Sigmoid colon (tissue), 6 donors: ENCODE measurements at regions not wholly inside any gene's neighbourhood (a gene's known extent, or its start where the extent isn't known, plus 50 kb on each side); places are given as distances from the start of the nearest gene placed in this dataset.

Experiments used
- DNase-seq: peaks from one replicate; pipeline ENCODE4 v3.0.0-alpha.2; 2019
- H3K27ac ChIP-seq, 4 donors: fragments of 200-600 bp; sonication (generic); one replicate each; pipeline ENCODE4 v1.5.1; 2016 to 2019; ENCODE audit warnings: mild to moderate bottlenecking in 1 of 4
- H3K27me3 ChIP-seq, 3 donors: fragments of 200-600 bp; sonication (generic); one replicate each; pipeline ENCODE4 v1.5.1; 2019; ENCODE audit warnings: mild to moderate bottlenecking in 1 of 3
- H3K36me3 ChIP-seq, 4 donors: fragments of 200-600 bp; sonication (generic); one replicate each; pipeline ENCODE4 v1.5.1; 2016 to 2019
- H3K4me1 ChIP-seq, 4 donors: fragments of 200-600 bp; sonication (generic); one replicate each; pipeline ENCODE4 v1.5.1; 2017 to 2019
- H3K4me3 ChIP-seq, 4 donors: fragments of 200-600 bp; sonication (generic); one replicate each; pipeline ENCODE4 v1.5.1; 2017 to 2019; ENCODE audit warnings: mild to moderate bottlenecking in 2 of 4, moderate library complexity in 1 of 4
- H3K9me3 ChIP-seq, 4 donors: fragments of 200-600 bp in 3 of 4; sonication (generic) in 3 of 4; one replicate each; pipeline versions ENCODE4 v1.5.1 to v1.6.1; 2013 to 2019
- EP300 ChIP-seq, 4 donors: sonication (generic); formaldehyde crosslinking; IDR thresholded peaks; one replicate each; pipeline ENCODE4 v1.6.1; 2017; ENCODE audit warnings: antibody characterized with exemption in 4 of 4
- POLR2A ChIP-seq, 2 donors: fragments of 450-650 bp; IDR thresholded peaks; one replicate each; pipeline ENCODE4 v1.6.1; 2016; ENCODE audit warnings: antibody characterized with exemption in 2 of 2, mild to moderate bottlenecking in 2 of 2, moderate library complexity in 2 of 2
- POLR2AphosphoS5 ChIP-seq, 4 donors: sonication (generic); formaldehyde crosslinking; IDR thresholded peaks; one replicate each; pipeline ENCODE4 v1.6.1; 2017; ENCODE audit warnings: antibody characterized with exemption in 4 of 4
- WGBS, 2 donors: extraction: QIAGEN DNeasy Blood & Tissue Kit; methylation state at CpG; one replicate each; pipeline ENCODE4 v1.1.7; 2013; 5-methylcytosine and 5-hydroxymethylcytosine counted together
- intact Hi-C: fragments of 100-400 bp; cut with DNase I; formaldehyde crosslinking; loops from one replicate; pipeline ENCODE4 v1.15.1; 2023
- TF ChIP-seq, protein P1 (sequence below), 4 experiments: fragments of 450-650 bp in 3 of 4; fragments of 200-600 bp in 1 of 4; IDR thresholded peaks; one replicate each; pipeline ENCODE4 v1.5.1; 2016 to 2019; ENCODE audit warnings: antibody characterized with exemption in 4 of 4, mild to moderate bottlenecking in 3 of 4, moderate library complexity in 2 of 4
- donor health status: healthy with polysubstance abuse.
- donor health status: healthy.

DNA sequence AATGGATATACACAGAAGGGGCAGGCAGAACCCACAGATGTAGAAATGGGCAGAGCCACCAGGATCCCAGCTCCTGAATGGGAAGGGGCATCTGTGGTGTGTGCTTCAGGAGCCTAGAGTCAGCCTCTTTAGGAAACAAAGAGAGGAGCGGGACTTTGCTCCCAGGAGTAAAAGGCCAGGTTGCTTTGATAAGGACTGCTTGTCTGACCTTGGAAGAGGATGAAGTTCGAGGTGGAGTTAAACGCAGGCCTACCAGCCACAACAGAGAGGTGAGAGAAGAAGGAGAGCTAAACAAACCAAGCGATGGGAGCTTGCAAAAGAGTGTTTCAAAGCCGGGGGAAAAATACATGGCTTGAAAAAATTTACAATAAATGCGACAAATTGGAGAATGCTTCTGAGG is 49.9 kb upstream of the TMPRSS2 start:
- no peak overlapping the region for H3K27ac ChIP-seq
- no peaks in the 10 kb centered on the region for H3K9me3 ChIP-seq
- intact Hi-C loops = no loop called here
- WGBS, 2 donors = 69 to 83% methylated on average over 6 of the region's 6 CpGs
- no peak overlapping the region for H3K4me3 ChIP-seq
- H3K4me1 ChIP-seq = no peaks in the 10 kb centered on the region
- H3K27me3 ChIP-seq = no peaks in the 10 kb centered on the region
- no peak for DNase-seq
- TF ChIP-seq EP300 (IDR thresholded peaks at IDR 0.05) = no peak
- no peak for TF ChIP-seq POLR2AphosphoS5 (IDR thresholded peaks at IDR 0.05)
- TF ChIP-seq, protein P1, sequence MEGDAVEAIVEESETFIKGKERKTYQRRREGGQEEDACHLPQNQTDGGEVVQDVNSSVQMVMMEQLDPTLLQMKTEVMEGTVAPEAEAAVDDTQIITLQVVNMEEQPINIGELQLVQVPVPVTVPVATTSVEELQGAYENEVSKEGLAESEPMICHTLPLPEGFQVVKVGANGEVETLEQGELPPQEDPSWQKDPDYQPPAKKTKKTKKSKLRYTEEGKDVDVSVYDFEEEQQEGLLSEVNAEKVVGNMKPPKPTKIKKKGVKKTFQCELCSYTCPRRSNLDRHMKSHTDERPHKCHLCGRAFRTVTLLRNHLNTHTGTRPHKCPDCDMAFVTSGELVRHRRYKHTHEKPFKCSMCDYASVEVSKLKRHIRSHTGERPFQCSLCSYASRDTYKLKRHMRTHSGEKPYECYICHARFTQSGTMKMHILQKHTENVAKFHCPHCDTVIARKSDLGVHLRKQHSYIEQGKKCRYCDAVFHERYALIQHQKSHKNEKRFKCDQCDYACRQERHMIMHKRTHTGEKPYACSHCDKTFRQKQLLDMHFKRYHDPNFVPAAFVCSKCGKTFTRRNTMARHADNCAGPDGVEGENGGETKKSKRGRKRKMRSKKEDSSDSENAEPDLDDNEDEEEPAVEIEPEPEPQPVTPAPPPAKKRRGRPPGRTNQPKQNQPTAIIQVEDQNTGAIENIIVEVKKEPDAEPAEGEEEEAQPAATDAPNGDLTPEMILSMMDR (IDR thresholded peaks at IDR 0.05) = no peak
- TF ChIP-seq POLR2A (IDR thresholded peaks at IDR 0.05) = no peak
- no peaks in the 10 kb centered on the region for H3K36me3 ChIP-seq
